ENCODE measurements at regions not wholly inside any gene's neighbourhood (a gene's known extent, or its start where the extent isn't known, plus 50 kb on each side); places are given as distances from the start of the nearest gene placed in this dataset.

GRCh38 chr5:8470489-8470888, 601.5 kb downstream of the MTRR start:
- DNase-seq = no peak
- Histone ChIP-seq H3K9me3 (no peaks in the 10 kb centered on the region), H3K27ac (no peak overlapping the region), H3K27me3 (no peaks in the 10 kb centered on the region), H3K36me3 (no peaks in the 10 kb centered on the region), H3K4me3 (no peak overlapping the region), H3K4me1 (no peaks in the 10 kb centered on the region)
- no peak for ATAC-seq
- no peak for TF ChIP-seq CTCF (IDR thresholded peaks at IDR 0.05)
- intact Hi-C loops (cut with DNase I) = no loop called here

GRCh38 chr5:8471581-8471980, 602.6 kb downstream of the MTRR start:
- H3K27ac ChIP-seq = no peak overlapping the region
- no peaks in the 10 kb centered on the region for H3K9me3 ChIP-seq
- ATAC-seq (no peak), DNase-seq (no peak)
- intact Hi-C loops (cut with DNase I) = no loop called here
- no peaks in the 10 kb centered on the region for H3K4me1 ChIP-seq
- H3K4me3 ChIP-seq = no peak overlapping the region
- no peak for TF ChIP-seq CTCF (IDR thresholded peaks at IDR 0.05)
- H3K36me3 ChIP-seq = no peaks in the 10 kb centered on the region
- H3K27me3 ChIP-seq = no peaks in the 10 kb centered on the region

- no peaks in the 10 kb centered on the region for H3K4me1 ChIP-seq
- H3K9me3 ChIP-seq = no peaks in the 10 kb centered on the region
- H3K27me3 ChIP-seq = no peaks in the 10 kb centered on the region
- DNase-seq (no peak), ATAC-seq (no peak)
- H3K36me3 ChIP-seq = no peaks in the 10 kb centered on the region
- intact Hi-C loops (cut with DNase I) = no loop called here
- no peak for TF ChIP-seq CTCF (IDR thresholded peaks at IDR 0.05)
- no peak overlapping the region for H3K27ac ChIP-seq
- H3K4me3 ChIP-seq = no peak overlapping the region
Observed at GRCh38 chr5:8473016-8473415, 604.1 kb downstream of the MTRR start.

GRCh38 chr5:8473827-8474568, 605.0 kb downstream of the MTRR start:
- DNase-seq (no peak), ATAC-seq (no peak)
- no peaks in the 10 kb centered on the region for H3K27me3 ChIP-seq
- intact Hi-C loops (cut with DNase I) = no loop called here
- no peaks in the 10 kb centered on the region for H3K4me1 ChIP-seq
- H3K9me3 ChIP-seq = no peaks in the 10 kb centered on the region
- H3K36me3 ChIP-seq = no peaks in the 10 kb centered on the region
- no peak overlapping the region for H3K27ac ChIP-seq
- no peak overlapping the region for H3K4me3 ChIP-seq
- no peak for TF ChIP-seq CTCF (IDR thresholded peaks at IDR 0.05)

GRCh38 chr5:8474569-8474930, 605.6 kb downstream of the MTRR start:
- H3K9me3 ChIP-seq = no peaks in the 10 kb centered on the region
- no peaks in the 10 kb centered on the region for H3K4me1 ChIP-seq
- no peak for TF ChIP-seq CTCF (IDR thresholded peaks at IDR 0.05)
- no peak overlapping the region for H3K4me3 ChIP-seq
- no peak overlapping the region for H3K27ac ChIP-seq
- ATAC-seq = no peak
- no peak for DNase-seq
- intact Hi-C loops (cut with DNase I) = no loop called here
- no peaks in the 10 kb centered on the region for H3K27me3 ChIP-seq
- H3K36me3 ChIP-seq = no peaks in the 10 kb centered on the region

GRCh38 chr5:8478326-8478725, 609.4 kb downstream of the MTRR start:
- H3K4me1 ChIP-seq = no peaks in the 10 kb centered on the region
- H3K36me3 ChIP-seq = no peaks in the 10 kb centered on the region
- H3K27ac ChIP-seq = no peak overlapping the region
- no peak for TF ChIP-seq CTCF (IDR thresholded peaks at IDR 0.05)
- DNase-seq (no peak), ATAC-seq (no peak)
- no peaks in the 10 kb centered on the region for H3K27me3 ChIP-seq
- intact Hi-C loops (cut with DNase I) = no loop called here
- no peaks in the 10 kb centered on the region for H3K9me3 ChIP-seq
- H3K4me3 ChIP-seq = no peak overlapping the region
